ENCODE measurements at regions not wholly inside any gene's neighbourhood (a gene's known extent, or its start where the extent isn't known, plus 50 kb on each side); places are given as distances from the start of the nearest gene placed in this dataset.
A peak's percentile ranks its signal among the peaks of the same experiment; 100 is the strongest.

DNA sequence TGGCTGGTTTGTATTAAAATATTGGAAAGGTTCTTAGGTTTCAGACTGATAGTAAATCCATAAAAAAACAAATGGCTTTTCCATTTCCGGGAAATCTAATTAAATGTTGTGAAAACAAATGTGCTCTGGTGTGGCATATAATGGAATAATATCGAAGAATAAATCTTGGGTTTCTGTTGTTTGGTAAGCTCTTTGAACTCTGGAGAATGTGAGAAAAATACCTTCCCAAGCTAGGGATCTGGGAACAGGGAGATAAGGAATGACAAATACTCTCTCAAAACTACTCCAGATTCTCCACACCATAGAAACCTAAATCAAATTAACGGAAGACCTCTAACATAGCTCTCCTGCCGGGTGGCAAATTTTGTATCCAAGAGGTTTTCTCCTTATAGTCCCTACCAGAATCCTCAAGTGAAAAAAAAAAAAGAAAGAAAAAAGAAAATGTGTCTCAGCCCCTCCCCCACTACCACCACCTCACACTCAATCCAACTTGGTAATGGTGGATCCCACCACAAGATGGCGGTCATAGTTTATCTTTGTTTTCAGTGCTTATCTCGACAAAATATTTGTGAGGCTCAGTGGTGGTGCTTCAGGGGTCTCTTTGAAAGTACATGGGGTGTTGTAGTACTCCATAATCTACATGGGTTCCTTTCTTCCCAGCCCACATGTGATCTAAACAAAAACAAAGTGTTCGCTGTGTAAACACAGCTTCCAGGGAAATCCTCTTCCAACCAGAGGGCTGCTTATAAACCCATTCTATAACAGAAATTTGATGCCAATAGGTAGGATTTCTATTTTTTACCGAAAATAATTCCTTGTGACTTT lies 54.5 kb upstream of the FST start:
- in situ Hi-C loops (cut with HindIII; ENCODE audit: low sequenced_read_pairs), result no loop called here
- TF ChIP-seq, protein P1, sequence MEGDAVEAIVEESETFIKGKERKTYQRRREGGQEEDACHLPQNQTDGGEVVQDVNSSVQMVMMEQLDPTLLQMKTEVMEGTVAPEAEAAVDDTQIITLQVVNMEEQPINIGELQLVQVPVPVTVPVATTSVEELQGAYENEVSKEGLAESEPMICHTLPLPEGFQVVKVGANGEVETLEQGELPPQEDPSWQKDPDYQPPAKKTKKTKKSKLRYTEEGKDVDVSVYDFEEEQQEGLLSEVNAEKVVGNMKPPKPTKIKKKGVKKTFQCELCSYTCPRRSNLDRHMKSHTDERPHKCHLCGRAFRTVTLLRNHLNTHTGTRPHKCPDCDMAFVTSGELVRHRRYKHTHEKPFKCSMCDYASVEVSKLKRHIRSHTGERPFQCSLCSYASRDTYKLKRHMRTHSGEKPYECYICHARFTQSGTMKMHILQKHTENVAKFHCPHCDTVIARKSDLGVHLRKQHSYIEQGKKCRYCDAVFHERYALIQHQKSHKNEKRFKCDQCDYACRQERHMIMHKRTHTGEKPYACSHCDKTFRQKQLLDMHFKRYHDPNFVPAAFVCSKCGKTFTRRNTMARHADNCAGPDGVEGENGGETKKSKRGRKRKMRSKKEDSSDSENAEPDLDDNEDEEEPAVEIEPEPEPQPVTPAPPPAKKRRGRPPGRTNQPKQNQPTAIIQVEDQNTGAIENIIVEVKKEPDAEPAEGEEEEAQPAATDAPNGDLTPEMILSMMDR (IDR thresholded peaks at IDR 0.05; ENCODE audit: low read depth, low read length, missing control alignments), result no peak
- no peak overlapping the region for H3K4me3 ChIP-seq (ENCODE audit: low read depth, low read length)
- no peak for DNase-seq (ENCODE audit: low read depth)

DNA sequence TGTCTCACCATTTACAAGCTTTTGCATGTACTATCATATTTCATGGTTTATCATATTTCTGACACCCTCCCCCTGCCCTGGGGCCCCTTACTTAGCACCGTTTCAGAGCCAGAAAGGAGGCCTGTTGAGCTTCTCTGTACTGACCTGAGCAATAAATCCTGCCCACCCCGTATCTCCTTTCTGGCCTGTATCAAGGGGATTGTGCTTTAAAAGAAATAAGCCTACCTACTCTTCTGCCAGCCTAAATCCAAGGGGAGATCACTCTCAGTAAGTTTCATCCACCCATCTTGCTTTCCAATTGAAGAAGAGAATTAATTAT lies 54.0 kb upstream of the FST start:
- no peak overlapping the region for H3K4me3 ChIP-seq (ENCODE audit: low read depth, low read length)
- TF ChIP-seq, protein P1 (IDR thresholded peaks at IDR 0.05; ENCODE audit: low read depth, low read length, missing control alignments), result no peak
- in situ Hi-C loops (cut with HindIII; ENCODE audit: low sequenced_read_pairs), result no loop called here
- no peak for DNase-seq (ENCODE audit: low read depth)

DNA sequence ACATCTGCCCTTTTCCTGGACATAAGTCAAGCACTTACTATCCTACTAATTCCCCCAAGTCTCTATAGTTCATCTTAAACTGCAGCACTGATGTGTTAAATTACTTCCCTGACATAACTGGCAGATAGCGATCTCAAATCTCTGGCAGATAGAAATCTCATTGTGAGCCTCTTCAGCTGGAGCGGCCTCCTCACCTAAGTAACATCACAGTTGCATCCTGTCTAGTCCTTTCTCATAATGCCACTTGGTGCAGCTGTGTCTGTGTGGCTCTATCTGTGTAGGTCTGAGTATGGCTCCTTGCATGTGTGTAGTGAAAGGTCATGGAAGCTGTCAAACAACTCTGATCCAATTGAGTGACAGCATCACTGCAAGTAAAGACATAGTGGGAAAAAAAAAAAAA lies 53.6 kb upstream of the FST start:
- DNase-seq (ENCODE audit: low read depth), result no peak
- TF ChIP-seq, protein P1 (IDR thresholded peaks at IDR 0.05; ENCODE audit: low read depth, low read length, missing control alignments), result no peak
- in situ Hi-C loops (cut with HindIII; ENCODE audit: low sequenced_read_pairs), result no loop called here
- no peak overlapping the region for H3K4me3 ChIP-seq (ENCODE audit: low read depth, low read length)

DNA sequence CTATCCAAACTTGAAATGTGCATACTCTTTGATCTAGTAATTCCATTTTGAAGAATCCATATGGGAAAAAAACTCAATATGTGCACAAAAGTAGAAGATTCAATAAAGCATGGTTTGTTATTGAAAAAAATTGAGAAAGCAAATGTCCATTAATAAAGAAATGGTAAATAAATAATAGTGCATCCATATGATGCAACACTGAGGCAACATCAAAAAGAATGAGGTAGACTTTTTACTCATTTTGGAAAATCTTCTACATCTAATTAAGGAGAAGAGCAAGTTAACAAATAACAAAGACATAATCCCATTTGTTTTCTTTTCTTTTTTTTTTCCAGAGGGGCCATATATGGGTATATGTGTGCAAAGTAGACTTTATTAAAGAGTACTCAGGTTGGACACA lies 52.5 kb upstream of the FST start:
- H3K4me3 ChIP-seq (ENCODE audit: low read depth, low read length), result no peak overlapping the region
- in situ Hi-C loops (cut with HindIII; ENCODE audit: low sequenced_read_pairs), result no loop called here
- TF ChIP-seq, protein P1 (IDR thresholded peaks at IDR 0.05; ENCODE audit: low read depth, low read length, missing control alignments), result no peak
- no peak for DNase-seq (ENCODE audit: low read depth)

DNA sequence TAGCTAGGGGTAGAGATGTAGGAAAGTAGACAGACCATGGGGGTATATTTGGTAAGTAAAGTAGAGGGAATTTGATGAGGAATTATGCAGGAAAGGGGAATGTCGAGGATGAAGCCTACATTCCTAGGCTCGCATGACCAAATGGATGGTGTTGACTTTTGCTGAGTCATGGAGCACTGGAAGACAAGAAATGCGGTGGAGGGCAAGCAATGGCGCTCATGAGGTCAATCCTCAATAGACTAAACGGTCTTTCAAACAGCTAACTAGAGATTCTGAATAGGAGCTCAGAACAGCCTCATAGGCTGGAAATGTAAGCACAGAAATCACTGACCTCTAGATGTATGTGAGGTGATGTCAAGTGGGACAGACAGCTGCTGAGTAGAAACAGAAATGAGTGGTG lies 50.7 kb upstream of the FST start:
- DNase-seq (ENCODE audit: low read depth), result no peak
- in situ Hi-C loops (cut with HindIII; ENCODE audit: low sequenced_read_pairs), result no loop called here
- no peak overlapping the region for H3K4me3 ChIP-seq (ENCODE audit: low read depth, low read length)
- TF ChIP-seq, protein P1 (IDR thresholded peaks at IDR 0.05; ENCODE audit: low read depth, low read length, missing control alignments), result no peak

DNA sequence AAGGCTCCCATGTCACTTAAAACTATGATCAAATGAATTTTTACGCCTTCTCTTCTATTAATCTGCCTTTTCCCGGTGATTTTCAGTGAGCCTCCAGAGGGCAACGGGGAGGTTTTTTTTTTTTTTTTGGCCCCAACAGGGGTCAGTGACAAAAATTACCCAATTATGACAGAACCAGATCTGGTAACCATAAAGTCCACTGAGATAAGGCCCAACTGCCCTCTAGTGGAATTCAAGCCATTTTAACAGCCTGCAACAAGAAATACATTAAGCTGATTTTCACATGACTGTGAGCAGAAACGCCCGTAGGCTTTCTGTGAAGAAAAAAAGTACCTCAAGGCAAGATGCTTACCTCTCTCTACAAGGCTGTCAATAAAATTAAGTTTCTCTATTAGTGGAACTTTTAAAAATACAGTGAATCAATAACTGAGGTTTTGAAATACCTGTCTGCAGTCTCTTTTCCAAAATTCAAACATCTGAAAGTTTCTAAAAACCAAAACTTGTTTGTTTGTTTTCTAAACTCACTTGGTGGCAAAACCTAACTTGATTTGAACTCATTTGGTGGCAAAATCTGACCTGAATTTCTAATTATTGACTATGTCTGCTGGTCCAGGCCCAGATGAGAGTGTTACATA lies 49.7 kb upstream of the FST start:
- in situ Hi-C loops (cut with HindIII; ENCODE audit: low sequenced_read_pairs), result no loop called here
- DNase-seq (ENCODE audit: low read depth), result no peak
- H3K4me3 ChIP-seq (ENCODE audit: low read depth, low read length), result no peak overlapping the region
- TF ChIP-seq, protein P1 (IDR thresholded peaks at IDR 0.05; ENCODE audit: low read depth, low read length, missing control alignments), result peak; percentile 62

Data from astrocyte of the cerebellum (primary cell).